Lower leg skin (tissue), 3 donors: ENCODE measurements at regions not wholly inside any gene's neighbourhood (a gene's known extent, or its start where the extent isn't known, plus 50 kb on each side); places are given as distances from the start of the nearest gene placed in this dataset.

Experiments
- CTCF ChIP-seq, 3 donors: fragments of 450-650 bp; IDR thresholded peaks; one replicate each; pipeline ENCODE4 v1.5.1; 2016; ENCODE audit warnings: antibody characterized with exemption in 3 of 3, mild to moderate bottlenecking in 3 of 3, moderate library complexity in 2 of 3
- POLR2A ChIP-seq, 2 donors: fragments of 450-650 bp; IDR thresholded peaks; one replicate each; pipeline ENCODE4 v1.6.1; 2016 to 2017; ENCODE audit warnings: antibody characterized with exemption in 2 of 2, mild to moderate bottlenecking in 1 of 2, moderate library complexity in 1 of 2

GRCh38 chr14:105806568-105806967 is 280.2 kb downstream of the TMEM121 start:
- TF ChIP-seq CTCF (IDR thresholded peaks at IDR 0.05) (no peak), POLR2A (IDR thresholded peaks at IDR 0.05) (no peak)
